Neural cell (in vitro differentiated cells): ENCODE measurements at regions not wholly inside any gene's neighbourhood (a gene's known extent, or its start where the extent isn't known, plus 50 kb on each side); places are given as distances from the start of the nearest gene placed in this dataset.

Experiments used
- H2AFZ ChIP-seq: fragments of 200-600, 300-800 bp; sonication (generic), shearing (Covaris generic); 2 replicates; pipeline ENCODE4 v1.6.0; 2014; ENCODE audit warnings: low read depth, mild to moderate bottlenecking, antibody characterized with exemption, low read length, moderate library complexity
- H3F3A ChIP-seq: fragments of 200-600 bp; shearing (Covaris generic); 2 replicates; pipeline ENCODE4 v1.6.1; 2016; ENCODE audit warnings: mild to moderate bottlenecking, moderate library complexity, mixed read lengths, antibody characterized with exemption, low read length; ENCODE audit not compliant: insufficient read depth, poor library complexity, severe bottlenecking
- H3K27ac ChIP-seq: fragments of 200-600, 300-800 bp; sonication (generic), shearing (Covaris generic); 2 replicates; pipeline ENCODE4 v1.5.1; 2014; ENCODE audit warnings: mild to moderate bottlenecking, low read length, moderate library complexity
- H3K27me3 ChIP-seq: fragments of 300-800, 200-600 bp; sonication (generic), shearing (Covaris generic); 2 replicates; pipeline ENCODE4 v1.6.0; 2014; ENCODE audit warnings: mild to moderate bottlenecking, low read depth, low read length, moderate library complexity; ENCODE audit not compliant: insufficient read depth
- H3K36me3 ChIP-seq: fragments of 300-800, 200-600 bp; sonication (generic), shearing (Covaris generic); 2 replicates; pipeline ENCODE4 v1.5.1; 2014; ENCODE audit warnings: mild to moderate bottlenecking, antibody characterized with exemption, low read length, moderate library complexity; ENCODE audit not compliant: insufficient read depth
- H3K4me2 ChIP-seq: fragments of 300-800, 200-600 bp; sonication (generic), shearing (Covaris generic); 2 replicates; pipeline ENCODE4 v1.6.0; 2014; ENCODE audit warnings: mild to moderate bottlenecking, low read length
- H3K4me3 ChIP-seq: fragments of 300-800, 200-600 bp; sonication (generic), shearing (Covaris generic); 2 replicates; pipeline ENCODE4 v1.5.1; 2014; ENCODE audit warnings: mild to moderate bottlenecking, low read length, moderate library complexity
- H3K79me2 ChIP-seq: fragments of 200-600 bp; shearing (Covaris generic); replicated peaks from 2 replicates; pipeline ENCODE4 v1.6.0; 2014; ENCODE audit warnings: mild to moderate bottlenecking, low read length, moderate library complexity; ENCODE audit not compliant: insufficient read depth
- H3K9ac ChIP-seq: fragments of 300-800, 200-600 bp; sonication (generic), shearing (Covaris generic); 2 replicates; pipeline ENCODE4 v1.6.1; 2016; ENCODE audit warnings: mild to moderate bottlenecking, low read length, mixed read lengths
- H3K9me2 ChIP-seq: fragments of 200-600 bp; shearing (Covaris generic); 2 replicates; pipeline ENCODE4 v1.6.1; 2016; ENCODE audit warnings: mild to moderate bottlenecking, low read length, mixed read lengths; ENCODE audit not compliant: insufficient read depth
- H3K9me3 ChIP-seq: fragments of 200-600, 300-800 bp; sonication (generic), shearing (Covaris generic); 2 replicates; pipeline ENCODE4 v1.6.1; 2016; ENCODE audit warnings: mild to moderate bottlenecking, mixed run types, low read length, moderate library complexity, mixed read lengths
- H4K20me1 ChIP-seq: fragments of 200-600 bp; shearing (Covaris generic); 2 replicates; pipeline ENCODE4 v1.6.1; 2016; ENCODE audit warnings: mild to moderate bottlenecking, mixed run types; ENCODE audit not compliant: insufficient read depth
- EP300 ChIP-seq: fragments of 450-650 bp; conservative IDR thresholded peaks from 2 replicates; pipeline ENCODE4 v1.6.1; 2014; ENCODE audit warnings: antibody characterized with exemption, mild to moderate bottlenecking, moderate library complexity; ENCODE audit not compliant: poor library complexity, severe bottlenecking
- EZH2 ChIP-seq: fragments of 200-600, 300-800 bp; shearing (Covaris generic), sonication (generic); IDR thresholded peaks from 2 replicates; pipeline ENCODE4 v1.6.1; 2014; ENCODE audit warnings: antibody characterized with exemption, low read length, borderline replicate concordance, mild to moderate bottlenecking; ENCODE audit not compliant: insufficient read depth, poor library complexity, severe bottlenecking
- MXI1 ChIP-seq: fragments of 450-650 bp; conservative IDR thresholded peaks from 2 replicates; pipeline ENCODE4 v1.6.1; 2014; ENCODE audit warnings: antibody characterized with exemption, mild to moderate bottlenecking; ENCODE audit not compliant: poor library complexity, severe bottlenecking
- POLR2AphosphoS5 ChIP-seq: IDR thresholded peaks from 2 replicates; pipeline ENCODE4 v1.6.1; 2012
- RAD21 ChIP-seq: fragments of 450-650 bp; conservative IDR thresholded peaks from 2 replicates; pipeline ENCODE4 v1.6.1; 2014; ENCODE audit warnings: antibody characterized with exemption, mild to moderate bottlenecking, moderate library complexity
- SMC3 ChIP-seq: fragments of 450-650 bp; conservative IDR thresholded peaks from 2 replicates; pipeline ENCODE4 v1.6.1; 2014; ENCODE audit warnings: antibody characterized with exemption, mild to moderate bottlenecking, moderate library complexity; ENCODE audit not compliant: poor library complexity
- TAF1 ChIP-seq: IDR thresholded peaks from 2 replicates; pipeline ENCODE4 v1.6.1; 2012; ENCODE audit warnings: low read depth
- TF ChIP-seq, protein P1 (sequence below): IDR thresholded peaks from 2 replicates; pipeline ENCODE4 v1.6.1; 2012; ENCODE audit warnings: borderline replicate concordance
- TF ChIP-seq, protein P2 (sequence below): fragments of 450-650 bp; IDR thresholded peaks from 2 replicates; pipeline ENCODE4 v1.5.1; 2014; ENCODE audit warnings: antibody characterized with exemption, mild to moderate bottlenecking, moderate library complexity; ENCODE audit not compliant: poor library complexity, severe bottlenecking

DNA sequence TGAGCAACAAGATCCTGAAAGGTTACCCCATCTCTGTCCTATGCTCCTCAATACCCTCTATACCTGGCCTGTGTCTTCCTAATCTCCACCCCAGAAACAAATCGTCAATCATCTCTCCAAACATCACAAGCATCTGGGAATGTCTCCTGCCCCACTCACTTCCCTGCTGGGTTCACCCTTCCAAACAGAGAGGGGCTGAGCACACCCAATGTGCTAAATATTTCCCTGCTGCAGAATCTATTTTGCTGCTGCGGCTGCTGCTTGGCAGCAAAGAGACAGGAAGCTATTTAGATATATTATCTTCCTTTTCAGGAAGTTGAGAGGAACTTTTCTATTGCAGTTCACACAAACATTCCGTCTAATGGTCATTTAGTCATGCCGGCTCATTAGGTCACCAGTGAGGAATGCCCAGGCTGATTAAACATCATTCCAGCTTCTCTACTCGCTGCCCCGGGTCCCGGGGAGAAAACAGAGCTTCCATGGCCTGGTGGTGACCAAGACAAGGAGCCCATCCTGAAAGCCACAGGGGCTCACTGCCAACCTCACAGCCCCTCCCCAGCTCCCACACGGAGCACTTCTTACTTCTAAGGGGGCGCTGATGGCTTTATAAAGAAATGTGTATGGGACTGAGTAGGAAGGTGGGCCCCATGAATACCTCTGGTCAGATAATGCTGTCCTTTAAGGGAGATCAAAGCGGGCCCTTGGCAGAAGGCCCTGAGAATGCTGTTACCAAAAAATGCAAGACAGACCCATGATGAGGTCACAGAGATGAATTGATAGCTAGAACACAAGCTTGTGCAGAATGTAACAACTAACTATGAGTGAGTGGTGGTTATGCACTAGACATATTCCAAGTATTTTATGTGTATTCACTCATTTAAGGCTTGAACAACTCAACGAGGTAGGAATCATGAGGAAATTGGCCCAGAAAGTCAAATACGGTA, 218.3 kb downstream of the SOX9 start:
- Histone ChIP-seq H3K79me2 (no peaks in the 10 kb centered on the region), H2AFZ (no peak overlapping the region), H3K27me3 (no peaks in the 10 kb centered on the region), H3K9me2 (no peaks in the 10 kb centered on the region), H3K4me3 (no peak overlapping the region), H3K27ac (no peak overlapping the region), H3K4me2 (no peak overlapping the region), H3K9me3 (no peaks in the 10 kb centered on the region), H3K36me3 (no peaks in the 10 kb centered on the region), H3F3A (no peaks in the 10 kb centered on the region), H3K9ac (no peak overlapping the region), H4K20me1 (no peaks in the 10 kb centered on the region)
- TF ChIP-seq RAD21 (no peak), EP300 (no peak), MXI1 (no peak)
- TF ChIP-seq, protein P1, sequence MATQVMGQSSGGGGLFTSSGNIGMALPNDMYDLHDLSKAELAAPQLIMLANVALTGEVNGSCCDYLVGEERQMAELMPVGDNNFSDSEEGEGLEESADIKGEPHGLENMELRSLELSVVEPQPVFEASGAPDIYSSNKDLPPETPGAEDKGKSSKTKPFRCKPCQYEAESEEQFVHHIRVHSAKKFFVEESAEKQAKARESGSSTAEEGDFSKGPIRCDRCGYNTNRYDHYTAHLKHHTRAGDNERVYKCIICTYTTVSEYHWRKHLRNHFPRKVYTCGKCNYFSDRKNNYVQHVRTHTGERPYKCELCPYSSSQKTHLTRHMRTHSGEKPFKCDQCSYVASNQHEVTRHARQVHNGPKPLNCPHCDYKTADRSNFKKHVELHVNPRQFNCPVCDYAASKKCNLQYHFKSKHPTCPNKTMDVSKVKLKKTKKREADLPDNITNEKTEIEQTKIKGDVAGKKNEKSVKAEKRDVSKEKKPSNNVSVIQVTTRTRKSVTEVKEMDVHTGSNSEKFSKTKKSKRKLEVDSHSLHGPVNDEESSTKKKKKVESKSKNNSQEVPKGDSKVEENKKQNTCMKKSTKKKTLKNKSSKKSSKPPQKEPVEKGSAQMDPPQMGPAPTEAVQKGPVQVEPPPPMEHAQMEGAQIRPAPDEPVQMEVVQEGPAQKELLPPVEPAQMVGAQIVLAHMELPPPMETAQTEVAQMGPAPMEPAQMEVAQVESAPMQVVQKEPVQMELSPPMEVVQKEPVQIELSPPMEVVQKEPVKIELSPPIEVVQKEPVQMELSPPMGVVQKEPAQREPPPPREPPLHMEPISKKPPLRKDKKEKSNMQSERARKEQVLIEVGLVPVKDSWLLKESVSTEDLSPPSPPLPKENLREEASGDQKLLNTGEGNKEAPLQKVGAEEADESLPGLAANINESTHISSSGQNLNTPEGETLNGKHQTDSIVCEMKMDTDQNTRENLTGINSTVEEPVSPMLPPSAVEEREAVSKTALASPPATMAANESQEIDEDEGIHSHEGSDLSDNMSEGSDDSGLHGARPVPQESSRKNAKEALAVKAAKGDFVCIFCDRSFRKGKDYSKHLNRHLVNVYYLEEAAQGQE = no peak

DNA sequence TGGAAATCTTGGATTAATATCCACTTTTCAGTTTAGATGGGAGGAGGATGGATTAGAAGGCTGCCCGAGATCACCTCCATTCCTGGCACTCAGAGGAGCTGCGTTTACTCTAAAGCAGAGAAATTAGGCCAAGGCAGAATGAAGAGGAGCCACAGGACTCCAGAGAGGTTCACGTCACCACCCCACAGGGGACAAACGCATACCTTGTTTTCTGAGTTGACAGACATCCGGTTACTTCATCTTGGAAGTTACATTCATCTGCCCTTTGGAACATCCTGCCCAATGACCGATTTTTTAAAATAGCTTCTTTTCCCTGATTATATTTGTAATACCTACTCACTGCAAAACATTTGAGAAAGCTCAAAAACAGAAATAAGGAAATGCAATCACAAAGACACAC, 220.0 kb downstream of the SOX9 start:
- TF ChIP-seq TAF1 = no peak
- no peak for TF ChIP-seq MXI1
- no peak for TF ChIP-seq RAD21
- no peak for TF ChIP-seq EZH2
- TF ChIP-seq, protein P2, sequence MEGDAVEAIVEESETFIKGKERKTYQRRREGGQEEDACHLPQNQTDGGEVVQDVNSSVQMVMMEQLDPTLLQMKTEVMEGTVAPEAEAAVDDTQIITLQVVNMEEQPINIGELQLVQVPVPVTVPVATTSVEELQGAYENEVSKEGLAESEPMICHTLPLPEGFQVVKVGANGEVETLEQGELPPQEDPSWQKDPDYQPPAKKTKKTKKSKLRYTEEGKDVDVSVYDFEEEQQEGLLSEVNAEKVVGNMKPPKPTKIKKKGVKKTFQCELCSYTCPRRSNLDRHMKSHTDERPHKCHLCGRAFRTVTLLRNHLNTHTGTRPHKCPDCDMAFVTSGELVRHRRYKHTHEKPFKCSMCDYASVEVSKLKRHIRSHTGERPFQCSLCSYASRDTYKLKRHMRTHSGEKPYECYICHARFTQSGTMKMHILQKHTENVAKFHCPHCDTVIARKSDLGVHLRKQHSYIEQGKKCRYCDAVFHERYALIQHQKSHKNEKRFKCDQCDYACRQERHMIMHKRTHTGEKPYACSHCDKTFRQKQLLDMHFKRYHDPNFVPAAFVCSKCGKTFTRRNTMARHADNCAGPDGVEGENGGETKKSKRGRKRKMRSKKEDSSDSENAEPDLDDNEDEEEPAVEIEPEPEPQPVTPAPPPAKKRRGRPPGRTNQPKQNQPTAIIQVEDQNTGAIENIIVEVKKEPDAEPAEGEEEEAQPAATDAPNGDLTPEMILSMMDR = no peak
- no peak for TF ChIP-seq EP300
- no peak for TF ChIP-seq SMC3
- no peak for TF ChIP-seq POLR2AphosphoS5
- H2AFZ ChIP-seq = no peak overlapping the region
- H3K9me2 ChIP-seq = no peaks in the 10 kb centered on the region
- H3K27me3 ChIP-seq = no peaks in the 10 kb centered on the region
- no peak overlapping the region for H3K4me3 ChIP-seq
- H3K9ac ChIP-seq = no peak overlapping the region
- no peaks in the 10 kb centered on the region for H3K79me2 ChIP-seq
- H3F3A ChIP-seq = no peaks in the 10 kb centered on the region
- H3K4me2 ChIP-seq = no peak overlapping the region
- no peak overlapping the region for H3K27ac ChIP-seq
- H3K36me3 ChIP-seq = no peaks in the 10 kb centered on the region
- H3K9me3 ChIP-seq = no peaks in the 10 kb centered on the region
- no peaks in the 10 kb centered on the region for H4K20me1 ChIP-seq
